IMR-90 (cell line): ENCODE measurements at regions not wholly inside any gene's neighbourhood (a gene's known extent, or its start where the extent isn't known, plus 50 kb on each side); places are given as distances from the start of the nearest gene placed in this dataset.

Source experiments
- ATAC-seq: fragments of 200-7000 bp; cut with Tn5 transposase; 2 replicates; pipeline ENCODE4 v1.9.1; 2020; ENCODE audit warnings: low read depth, mild to moderate bottlenecking, moderate library complexity
- BruUV-seq: library from RNA; stranded (reverse); fragments of 400-500 nt; replicated peaks from 2 replicates; lab custom pipeline; 2021; lab: Mats Ljungman, UMichigan
- CTCF ChIA-PET: fragments of 300-600 bp; formaldehyde crosslinking; extraction: SDS; loops from one replicate; lab custom pipeline; 2021; ENCODE audit warnings: antibody characterized with exemption; lab: Yijun Ruan, JAX
- POLR2A ChIA-PET: fragments of 300-600 bp; sonication (Branson Sonifier 250); formaldehyde crosslinking; loops from one replicate; lab custom pipeline; 2022; ENCODE audit warnings: antibody characterized with exemption; ENCODE audit not compliant: unreplicated experiment; lab: Charles Lee
- DNase-seq: peaks from one replicate; pipeline ENCODE4 v3.0.0; 2013
- H2AFZ ChIP-seq: replicated peaks from 2 replicates; pipeline ENCODE3; 2013; ENCODE audit warnings: low read length, mild to moderate bottlenecking; ENCODE audit not compliant: poor library complexity
- H2AK5ac ChIP-seq: 2 replicates; pipeline ENCODE4 v1.6.1; 2013; ENCODE audit warnings: low read depth, low read length, inconsistent platforms
- H2AK9ac ChIP-seq: replicated peaks from 2 replicates; pipeline ENCODE3; 2013; ENCODE audit warnings: mild to moderate bottlenecking, low read depth, low read length, moderate library complexity; ENCODE audit not compliant: poor library complexity
- H2BK120ac ChIP-seq: 2 replicates; pipeline ENCODE4 v1.6.1; 2013; ENCODE audit warnings: low read depth, low read length, inconsistent platforms
- H2BK15ac ChIP-seq: 3 replicates; pipeline ENCODE4 v1.6.1; 2013; ENCODE audit warnings: low read depth, low read length, inconsistent platforms
- H2BK20ac ChIP-seq: 2 replicates; pipeline ENCODE4 v1.6.1; 2013; ENCODE audit warnings: low read depth, mild to moderate bottlenecking, inconsistent platforms, low read length, moderate library complexity
- H2BK5ac ChIP-seq: 2 replicates; pipeline ENCODE4 v1.6.1; 2013; ENCODE audit warnings: mild to moderate bottlenecking, low read depth, low read length, inconsistent platforms; ENCODE audit not compliant: poor library complexity, severe bottlenecking
- H3K14ac ChIP-seq: replicated peaks from 2 replicates; pipeline ENCODE4 v1.6.1; 2013; ENCODE audit warnings: low read depth, low read length, inconsistent platforms
- H3K18ac ChIP-seq: 2 replicates; pipeline ENCODE4 v1.6.1; 2013; ENCODE audit warnings: low read depth, low read length, control low read depth
- H3K23ac ChIP-seq: 2 replicates; pipeline ENCODE4 v1.6.1; 2013; ENCODE audit warnings: low read depth, low read length, inconsistent platforms
- H3K27ac ChIP-seq: 2 replicates; pipeline ENCODE4 v1.5.1; 2013; ENCODE audit warnings: mild to moderate bottlenecking, control low read depth, low read length; ENCODE audit not compliant: insufficient read depth
- H3K27me3 ChIP-seq: 2 replicates; pipeline ENCODE4 v1.6.1; 2013; ENCODE audit warnings: low read length; ENCODE audit not compliant: control insufficient read depth, insufficient read depth
- H3K36me3 ChIP-seq: 2 replicates; pipeline ENCODE4 v1.6.1; 2013; ENCODE audit warnings: low read length, mixed read lengths; ENCODE audit not compliant: control insufficient read depth, insufficient read depth
- H3K4ac ChIP-seq: 2 replicates; pipeline ENCODE4 v1.6.1; 2013; ENCODE audit warnings: low read depth, low read length, inconsistent platforms
- H3K4me1 ChIP-seq: 2 replicates; pipeline ENCODE4 v1.6.1; 2013; ENCODE audit warnings: low read length, mixed read lengths; ENCODE audit not compliant: control insufficient read depth, insufficient read depth
- H3K4me2 ChIP-seq: 2 replicates; pipeline ENCODE4 v1.6.1; 2013; ENCODE audit warnings: low read depth, mild to moderate bottlenecking, control low read depth, low read length, moderate library complexity
- H3K4me3 ChIP-seq: 2 replicates; pipeline ENCODE4 v1.5.1; 2013; ENCODE audit warnings: low read depth, mild to moderate bottlenecking, control low read depth, low read length, moderate library complexity; ENCODE audit not compliant: insufficient read depth
- H3K56ac ChIP-seq: 2 replicates; pipeline ENCODE4 v1.6.1; 2013; ENCODE audit warnings: low read length, inconsistent platforms; ENCODE audit not compliant: insufficient read depth; ENCODE audit errors: extremely low read depth
- H3K79me1 ChIP-seq, 2 experiments: 2 replicates each; pipeline ENCODE4 v1.6.1; 2013; ENCODE audit warnings: low read length in 2 of 2, inconsistent platforms in 1 of 2, low read depth in 1 of 2
- H3K9ac ChIP-seq: 2 replicates; pipeline ENCODE4 v1.6.1; 2013; ENCODE audit warnings: low read depth, low read length, control low read depth
- H3K9me1 ChIP-seq: 2 replicates; pipeline ENCODE4 v1.6.1; 2013; ENCODE audit warnings: low read length, inconsistent platforms; ENCODE audit not compliant: insufficient read depth
- H3K9me3 ChIP-seq: 2 replicates; pipeline ENCODE4 v1.6.1; 2013; ENCODE audit warnings: low read length; ENCODE audit not compliant: control insufficient read depth, insufficient read depth
- H4K20me1 ChIP-seq: 2 replicates; pipeline ENCODE4 v1.6.1; 2013; ENCODE audit warnings: low read length, inconsistent platforms; ENCODE audit not compliant: insufficient read depth
- H4K5ac ChIP-seq: 2 replicates; pipeline ENCODE4 v1.6.1; 2013; ENCODE audit warnings: mild to moderate bottlenecking, low read depth, low read length, control low read depth
- H4K8ac ChIP-seq, 2 experiments: 2 replicates each; pipeline ENCODE4 v1.6.1; 2013; ENCODE audit warnings: low read depth in 2 of 2, low read length in 2 of 2, control low read depth in 1 of 2, inconsistent platforms in 1 of 2
- H4K91ac ChIP-seq: 2 replicates; pipeline ENCODE4 v1.6.1; 2013; ENCODE audit warnings: low read depth, low read length, inconsistent platforms; ENCODE audit not compliant: insufficient read depth
- BHLHE40 ChIP-seq: fragments of 150-350 bp; IDR thresholded peaks from 2 replicates; pipeline ENCODE4 v1.6.1; 2016; ENCODE audit warnings: mild to moderate bottlenecking, low read depth, low read length
- CEBPB ChIP-seq: IDR thresholded peaks from 2 replicates; pipeline ENCODE4 v1.6.1; 2012; ENCODE audit warnings: low read depth, low read length, improper control_type of control experiment
- CHD1 ChIP-seq: IDR thresholded peaks from 2 replicates; pipeline ENCODE4 v1.6.1; 2012; ENCODE audit warnings: low read depth, low read length, improper control_type of control experiment
- MAFK ChIP-seq: IDR thresholded peaks from 2 replicates; pipeline ENCODE4 v1.6.1; 2012; ENCODE audit warnings: low read depth, low read length, improper control_type of control experiment
- MAZ ChIP-seq: IDR thresholded peaks from 2 replicates; pipeline ENCODE4 v1.6.1; 2012; ENCODE audit warnings: low read depth, mild to moderate bottlenecking, low read length, improper control_type of control experiment, moderate library complexity, borderline replicate concordance
- MXI1 ChIP-seq: IDR thresholded peaks from 2 replicates; pipeline ENCODE4 v1.6.1; 2012; ENCODE audit warnings: low read depth, mild to moderate bottlenecking, low read length, moderate library complexity, borderline replicate concordance
- NFE2L2 ChIP-seq: fragments of 150-350 bp; IDR thresholded peaks from 2 replicates; pipeline ENCODE4 v1.6.1; 2016; ENCODE audit warnings: low read depth, mild to moderate bottlenecking, low read length
- RAD21 ChIP-seq: IDR thresholded peaks from 2 replicates; pipeline ENCODE4 v1.6.1; 2012; ENCODE audit warnings: low read length, improper control_type of control experiment
- RCOR1 ChIP-seq: IDR thresholded peaks from 2 replicates; pipeline ENCODE4 v1.6.1; 2012; ENCODE audit warnings: mild to moderate bottlenecking, low read length, improper control_type of control experiment; ENCODE audit not compliant: insufficient replicate concordance
- RFX5 ChIP-seq: IDR thresholded peaks from 2 replicates; pipeline ENCODE4 v1.8.0; 2012; ENCODE audit warnings: low read depth, mild to moderate bottlenecking, low read length, moderate library complexity
- SMC3 ChIP-seq: fragments of 150-350 bp; IDR thresholded peaks from 2 replicates; pipeline ENCODE4 v1.6.1; 2016; ENCODE audit warnings: low read depth, mild to moderate bottlenecking, antibody characterized with exemption, low read length, moderate library complexity
- WGBS, 2 experiments: methylation state at CpG; one replicate each; pipeline versions ENCODE4 v1.1.5 to v1.1.7; 2013; ENCODE audit warnings: missing lambda C conversion rate in 2 of 2; ENCODE audit not compliant: insufficient read length in 1 of 2; ENCODE audit errors: extremely low coverage in 2 of 2; 5-methylcytosine and 5-hydroxymethylcytosine counted together
- dilution Hi-C: fragments of 300-500 bp; cut with HindIII; formaldehyde crosslinking; loops from one replicate; pipeline ENCODE4 v1.14.3; 2018; ENCODE audit warnings: low sequenced_read_pairs; ENCODE audit not compliant: unreplicated experiment
- in situ Hi-C: fragments of 300-500 bp; cut with MboI; formaldehyde crosslinking; loops from 3 replicates; pipeline ENCODE4 v1.14.3; 2019; ENCODE audit warnings: low sequenced_read_pairs, inconsistent platforms, mixed read lengths
- intact Hi-C: fragments of 100-400 bp; cut with micrococcal nuclease; formaldehyde crosslinking; loops from 2 replicates; pipeline ENCODE4 v1.10.0; 2022
- TF ChIP-seq, protein P1 (sequence below): conservative IDR thresholded peaks from 2 replicates; pipeline ENCODE4 v1.5.1; 2012; ENCODE audit warnings: mild to moderate bottlenecking, low read depth, low read length, improper control_type of control experiment
- TF ChIP-seq, protein P2 (sequence below): fragments of 150-350 bp; IDR thresholded peaks from 2 replicates; pipeline ENCODE4 v1.6.1; 2017; ENCODE audit warnings: mild to moderate bottlenecking, antibody characterized with exemption, low read length, low read depth
- TF ChIP-seq, protein P3 (sequence below): fragments of 150-350 bp; IDR thresholded peaks from 2 replicates; pipeline ENCODE4 v1.6.1; 2016; ENCODE audit warnings: low read depth, mild to moderate bottlenecking, low read length, moderate library complexity, borderline replicate concordance

DNA sequence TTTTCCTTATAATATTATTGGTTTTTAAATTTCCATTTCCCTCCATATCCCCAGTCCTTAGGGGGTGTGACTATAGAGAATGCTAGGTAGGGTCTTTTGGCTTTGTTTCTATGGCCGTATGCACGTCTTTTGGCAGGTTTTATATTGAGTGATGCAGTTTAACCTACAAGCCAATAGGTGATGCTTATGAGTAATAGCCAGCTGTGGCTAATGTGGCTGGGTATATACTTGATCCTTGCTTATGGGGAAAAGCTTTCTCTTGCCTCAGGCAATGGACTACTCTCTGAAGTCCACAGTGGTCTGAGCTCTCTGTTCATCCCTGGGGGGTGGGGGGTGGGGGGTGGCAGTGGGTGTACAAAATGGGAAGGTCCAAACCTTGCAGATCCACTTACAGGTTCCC lies 223.9 kb downstream of the MFSD1 start:
- no peaks in the 10 kb centered on the region for H3K9me1 ChIP-seq
- in situ Hi-C loops: no loop called here

More for the DNA sequence above, 223.9 kb downstream of the MFSD1 start:
- intact Hi-C loops (no loop called here), dilution Hi-C loops (no loop called here)
- Histone ChIP-seq H3K9me3 (no peaks in the 10 kb centered on the region; the same call in 1 of the 2 replicates), H2BK120ac (no peak overlapping the region), H4K5ac (no peak overlapping the region), H3K27me3 (no peaks in the 10 kb centered on the region), H3K4me2 (no peak overlapping the region), H3K23ac (no peak overlapping the region), H3K18ac (no peak overlapping the region), H4K91ac (no peak overlapping the region), H4K8ac (no peak overlapping the region), H3K27ac (no peak overlapping the region), H3K4me1 (no peaks in the 10 kb centered on the region), H3K9ac (no peak overlapping the region), H3K36me3 (no peaks in the 10 kb centered on the region), H3K4me3 (no peak overlapping the region), H3K56ac (no peak overlapping the region), H2AK5ac (no peak overlapping the region), H2BK20ac (no peak overlapping the region), H2AFZ (no peak overlapping the region), H3K14ac (no peak overlapping the region), H2AK9ac (no peak overlapping the region), H2BK5ac (no peak overlapping the region), H2BK15ac (no peak overlapping the region), H4K20me1 (no peaks in the 10 kb centered on the region), H3K4ac (no peak overlapping the region), H3K79me1 (no peaks in the 10 kb centered on the region)
- BruUV-seq: no TSS peak
- no peak for TF ChIP-seq NFE2L2
- no peak for TF ChIP-seq CHD1
- no peak for TF ChIP-seq RAD21
- TF ChIP-seq CEBPB: no peak
- TF ChIP-seq, protein P1, sequence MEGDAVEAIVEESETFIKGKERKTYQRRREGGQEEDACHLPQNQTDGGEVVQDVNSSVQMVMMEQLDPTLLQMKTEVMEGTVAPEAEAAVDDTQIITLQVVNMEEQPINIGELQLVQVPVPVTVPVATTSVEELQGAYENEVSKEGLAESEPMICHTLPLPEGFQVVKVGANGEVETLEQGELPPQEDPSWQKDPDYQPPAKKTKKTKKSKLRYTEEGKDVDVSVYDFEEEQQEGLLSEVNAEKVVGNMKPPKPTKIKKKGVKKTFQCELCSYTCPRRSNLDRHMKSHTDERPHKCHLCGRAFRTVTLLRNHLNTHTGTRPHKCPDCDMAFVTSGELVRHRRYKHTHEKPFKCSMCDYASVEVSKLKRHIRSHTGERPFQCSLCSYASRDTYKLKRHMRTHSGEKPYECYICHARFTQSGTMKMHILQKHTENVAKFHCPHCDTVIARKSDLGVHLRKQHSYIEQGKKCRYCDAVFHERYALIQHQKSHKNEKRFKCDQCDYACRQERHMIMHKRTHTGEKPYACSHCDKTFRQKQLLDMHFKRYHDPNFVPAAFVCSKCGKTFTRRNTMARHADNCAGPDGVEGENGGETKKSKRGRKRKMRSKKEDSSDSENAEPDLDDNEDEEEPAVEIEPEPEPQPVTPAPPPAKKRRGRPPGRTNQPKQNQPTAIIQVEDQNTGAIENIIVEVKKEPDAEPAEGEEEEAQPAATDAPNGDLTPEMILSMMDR: no peak
- no peak for TF ChIP-seq MXI1
- TF ChIP-seq, protein P2, sequence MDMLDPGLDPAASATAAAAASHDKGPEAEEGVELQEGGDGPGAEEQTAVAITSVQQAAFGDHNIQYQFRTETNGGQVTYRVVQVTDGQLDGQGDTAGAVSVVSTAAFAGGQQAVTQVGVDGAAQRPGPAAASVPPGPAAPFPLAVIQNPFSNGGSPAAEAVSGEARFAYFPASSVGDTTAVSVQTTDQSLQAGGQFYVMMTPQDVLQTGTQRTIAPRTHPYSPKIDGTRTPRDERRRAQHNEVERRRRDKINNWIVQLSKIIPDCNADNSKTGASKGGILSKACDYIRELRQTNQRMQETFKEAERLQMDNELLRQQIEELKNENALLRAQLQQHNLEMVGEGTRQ: no peak
- no peak for TF ChIP-seq RCOR1
- TF ChIP-seq MAFK: no peak
- TF ChIP-seq, protein P3, sequence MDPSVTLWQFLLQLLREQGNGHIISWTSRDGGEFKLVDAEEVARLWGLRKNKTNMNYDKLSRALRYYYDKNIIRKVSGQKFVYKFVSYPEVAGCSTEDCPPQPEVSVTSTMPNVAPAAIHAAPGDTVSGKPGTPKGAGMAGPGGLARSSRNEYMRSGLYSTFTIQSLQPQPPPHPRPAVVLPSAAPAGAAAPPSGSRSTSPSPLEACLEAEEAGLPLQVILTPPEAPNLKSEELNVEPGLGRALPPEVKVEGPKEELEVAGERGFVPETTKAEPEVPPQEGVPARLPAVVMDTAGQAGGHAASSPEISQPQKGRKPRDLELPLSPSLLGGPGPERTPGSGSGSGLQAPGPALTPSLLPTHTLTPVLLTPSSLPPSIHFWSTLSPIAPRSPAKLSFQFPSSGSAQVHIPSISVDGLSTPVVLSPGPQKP: no peak
- no peak for TF ChIP-seq SMC3
- TF ChIP-seq RFX5: no peak
- no peak for TF ChIP-seq MAZ
- TF ChIP-seq BHLHE40: no peak
- no peak for ATAC-seq
- WGBS, 2 experiments: no CpG with 5 or more reads among the region's 2 CpGs
- POLR2A ChIA-PET: no interaction called here
- DNase-seq: no peak
- CTCF ChIA-PET: no interaction called here
